Lower lobe of right lung (tissue), 2 donors: ENCODE measurements at regions not wholly inside any gene's neighbourhood (a gene's known extent, or its start where the extent isn't known, plus 50 kb on each side); places are given as distances from the start of the nearest gene placed in this dataset.

Experiments
- ATAC-seq, 2 donors: fragments of 200-7000 bp; cut with Tn5 transposase; one replicate each; pipeline ENCODE4 v1.9.1; 2020 to 2022; ENCODE audit warnings: mild to moderate bottlenecking in 2 of 2, moderate library complexity in 2 of 2
- DNase-seq: peaks from one replicate; pipeline ENCODE4 v3.0.0-alpha.2; 2020
- H3K27ac ChIP-seq: fragments of 200-600 bp; one replicate; pipeline ENCODE4 v1.8.0; 2022
- H3K27me3 ChIP-seq: fragments of 200-600 bp; one replicate; pipeline ENCODE4 v1.8.0; 2022; ENCODE audit warnings: low read depth
- H3K36me3 ChIP-seq: fragments of 200-600 bp; one replicate; pipeline ENCODE4 v1.8.0; 2022; ENCODE audit warnings: mild to moderate bottlenecking
- H3K4me1 ChIP-seq: fragments of 200-600 bp; one replicate; pipeline ENCODE4 v1.8.0; 2022
- H3K4me3 ChIP-seq: fragments of 200-600 bp; one replicate; pipeline ENCODE4 v1.8.0; 2022; ENCODE audit warnings: mild to moderate bottlenecking
- H3K9me3 ChIP-seq: fragments of 200-600 bp; one replicate; pipeline ENCODE4 v1.8.0; 2022
- CTCF ChIP-seq: fragments of 200-600 bp; IDR thresholded peaks from one replicate; pipeline ENCODE4 v1.8.0; 2022; ENCODE audit warnings: antibody characterized with exemption, mild to moderate bottlenecking
- intact Hi-C: fragments of 100-400 bp; cut with DNase I; formaldehyde crosslinking; loops from one replicate; pipeline ENCODE4 v1.11.0; 2022
- donor health status: DM: no; HTN: yes; CAD: no; lungs with severe emphysema.

GRCh38 chrX:139121616-139122286 lies 408.8 kb upstream of the F9 start:
- TF ChIP-seq CTCF = no peak
- Histone ChIP-seq H3K27me3 (no peaks in the 10 kb centered on the region), H3K36me3 (no peaks in the 10 kb centered on the region), H3K9me3 (no peaks in the 10 kb centered on the region), H3K4me1 (no peaks in the 10 kb centered on the region), H3K27ac (no peak overlapping the region), H3K4me3 (no peak overlapping the region)
- no peak for ATAC-seq
- no peak for DNase-seq
- intact Hi-C loops = no loop called here

- ATAC-seq = no peak
- DNase-seq = no peak
- Histone ChIP-seq H3K27me3 (no peaks in the 10 kb centered on the region), H3K36me3 (no peaks in the 10 kb centered on the region), H3K27ac (no peak overlapping the region), H3K4me3 (no peak overlapping the region), H3K9me3 (no peaks in the 10 kb centered on the region), H3K4me1 (no peaks in the 10 kb centered on the region)
- intact Hi-C loops = no loop called here
- TF ChIP-seq CTCF = no peak
These were observed 409.2 kb upstream of the FGF13 start for GRCh38 chrX:139120760-139121159.

- Histone ChIP-seq H3K36me3 (no peaks in the 10 kb centered on the region), H3K4me1 (no peaks in the 10 kb centered on the region), H3K27ac (no peak overlapping the region), H3K27me3 (no peaks in the 10 kb centered on the region), H3K9me3 (no peaks in the 10 kb centered on the region), H3K4me3 (no peak overlapping the region)
- no peak for TF ChIP-seq CTCF
- intact Hi-C loops = no loop called here
- ATAC-seq = no peak
- DNase-seq = no peak
These were observed 402.2 kb upstream of the FGF13 start for GRCh38 chrX:139113708-139114107.

DNA sequence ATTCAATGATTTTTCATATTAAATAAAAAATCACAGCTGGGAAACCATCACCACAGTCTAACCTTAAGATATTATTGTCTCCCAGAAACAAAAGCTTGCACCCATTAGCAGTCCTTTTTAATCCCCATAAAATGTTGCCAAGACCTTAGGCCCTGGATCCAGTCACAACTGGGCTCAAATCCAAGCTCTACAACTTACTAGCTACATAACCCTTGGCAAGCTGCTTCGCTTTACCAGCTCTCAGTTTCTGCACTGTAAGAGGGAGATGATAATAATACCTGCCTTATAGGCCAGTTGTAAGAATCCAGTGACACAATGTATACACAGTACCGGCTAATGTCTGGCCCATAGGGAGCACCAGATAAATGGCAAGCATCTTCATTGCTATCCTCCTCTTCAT lies 400.9 kb upstream of the FGF13 start:
- no peaks in the 10 kb centered on the region for H3K4me1 ChIP-seq
- no peak for DNase-seq
- H3K36me3 ChIP-seq = no peaks in the 10 kb centered on the region
- H3K9me3 ChIP-seq = no peaks in the 10 kb centered on the region
- no peak for TF ChIP-seq CTCF
- ATAC-seq = no peak
- H3K27me3 ChIP-seq = no peaks in the 10 kb centered on the region
- no peak overlapping the region for H3K27ac ChIP-seq
- H3K4me3 ChIP-seq = no peak overlapping the region
- intact Hi-C loops = no loop called here

- Histone ChIP-seq H3K27me3 (no peaks in the 10 kb centered on the region), H3K4me1 (no peaks in the 10 kb centered on the region), H3K9me3 (no peaks in the 10 kb centered on the region), H3K36me3 (no peaks in the 10 kb centered on the region), H3K27ac (no peak overlapping the region), H3K4me3 (no peak overlapping the region)
- no peak for DNase-seq
- ATAC-seq = no peak
- intact Hi-C loops = no loop called here
- no peak for TF ChIP-seq CTCF
These were observed 394.6 kb upstream of the FGF13 start for GRCh38 chrX:139106069-139106468.
